AG08396 (cell line): ENCODE measurements at regions not wholly inside any gene's neighbourhood (a gene's known extent, or its start where the extent isn't known, plus 50 kb on each side); places are given as distances from the start of the nearest gene placed in this dataset.
"Not testable (repeated sequence)": the region's sequence is repeated elsewhere in the genome, so short reads cannot be mapped to it uniquely, and the experiment has no call there.

ENCODE experiments used
- DNase-seq: peaks from one replicate; pipeline ENCODE4 v3.0.0; 2012; ENCODE audit warnings: low spot score, mixed read lengths

- DNase-seq: no peak
Observed at GRCh38 chr4:71841336-71841735, 57.5 kb upstream of the GC start.

GRCh38 chr4:71847300-71847699 is 63.4 kb upstream of the GC start:
- DNase-seq: no peak

- DNase-seq: no peak
Observed at GRCh38 chr4:71855944-71856343, 72.1 kb upstream of the GC start.

- no peak for DNase-seq
Observed at GRCh38 chr4:71857713-71858451, 74.0 kb upstream of the GC start.

GRCh38 chr4:71860643-71861042 is 76.8 kb upstream of the GC start:
- DNase-seq: no peak

- no peak for DNase-seq
Observed at GRCh38 chr4:71862315-71862714, 78.4 kb upstream of the GC start.

- DNase-seq: no peak
Observed at GRCh38 chr4:71863457-71863856, 79.6 kb upstream of the GC start.

- no peak for DNase-seq
Observed at GRCh38 chr4:71864380-71864779, 80.5 kb upstream of the GC start.

- DNase-seq: no peak
Observed at GRCh38 chr4:71866212-71866885, 82.5 kb upstream of the GC start.

GRCh38 chr4:71867598-71867997 is 83.7 kb upstream of the GC start:
- no peak for DNase-seq

- no peak for DNase-seq
Observed at GRCh38 chr4:71870456-71870855, 86.6 kb upstream of the GC start.

- DNase-seq: no peak
Observed at GRCh38 chr4:71872221-71872620, 88.3 kb upstream of the GC start.

GRCh38 chr4:71872767-71873415 is 89.0 kb upstream of the GC start:
- no peak for DNase-seq

- DNase-seq: no peak
Observed at GRCh38 chr4:71878376-71878775, 94.5 kb upstream of the GC start.

- DNase-seq: no peak
Observed at GRCh38 chr4:71882113-71882841, 98.4 kb upstream of the GC start.

GRCh38 chr4:71900366-71900765 is 116.5 kb upstream of the GC start:
- not testable (repeated sequence) for DNase-seq

GRCh38 chr4:71905594-71905993 is 121.7 kb upstream of the GC start:
- DNase-seq: not testable (repeated sequence)

- no peak for DNase-seq
Observed at GRCh38 chr4:71906096-71906495, 122.2 kb upstream of the GC start.

GRCh38 chr4:71907071-71907470 is 123.2 kb upstream of the GC start:
- DNase-seq: no peak

- DNase-seq: no peak
Observed at GRCh38 chr4:71907782-71908181, 123.9 kb upstream of the GC start.

GRCh38 chr4:71913275-71913674 is 118.5 kb upstream of the NPFFR2 start:
- DNase-seq: no peak

GRCh38 chr4:71923070-71923469 is 108.7 kb upstream of the NPFFR2 start:
- DNase-seq: no peak

- DNase-seq: no peak
Observed at GRCh38 chr4:71930459-71930858, 101.3 kb upstream of the NPFFR2 start.
